HepG2 (cell line): ENCODE measurements at regions not wholly inside any gene's neighbourhood (a gene's known extent, or its start where the extent isn't known, plus 50 kb on each side); places are given as distances from the start of the nearest gene placed in this dataset.

ENCODE experiments used
- ATAC-seq: fragments of 200-7000 bp; cut with Tn5 transposase; 3 replicates; pipeline ENCODE4 v1.9.1; 2020; ENCODE audit warnings: mild to moderate bottlenecking, moderate library complexity
- BruUV-seq: library from RNA; stranded (reverse); fragments of 400-500 nt; replicated peaks from 2 replicates; lab custom pipeline; 2021; lab: Mats Ljungman, UMichigan
- CTCF ChIA-PET: fragments of 300-600 bp; formaldehyde crosslinking; extraction: SDS; loops from one replicate; lab custom pipeline; 2021; ENCODE audit warnings: low total read pairs, inconsistent platforms, low intra/inter-chr PET ratio; lab: Yijun Ruan, JAX
- POLR2A ChIA-PET: fragments of 350-600 bp; sonication (Branson Sonifier 250); formaldehyde crosslinking; loops from one replicate; lab custom pipeline; 2020; ENCODE audit warnings: antibody characterized with exemption, inconsistent platforms; lab: Yijun Ruan, JAX
- DNase-seq: peaks from one replicate; pipeline ENCODE4 v3.0.0-alpha.2; 2015; ENCODE audit warnings: low spot score
- FAIRE-seq: peaks from 3 replicates; lab custom pipeline; 2011; peaks lifted over from hg19 to GRCh38; lab: Jason Lieb, UNC
- H2AFZ ChIP-seq: one replicate; pipeline ENCODE4 v1.6.1; 2011; ENCODE audit warnings: low read length, inconsistent platforms
- H3K27ac ChIP-seq: fragments of 300-600 bp; 3 replicates; pipeline ENCODE4 v1.8.0; 2011; ENCODE audit warnings: mixed run types, mild to moderate bottlenecking, mixed read lengths, low read length, inconsistent platforms; ENCODE audit not compliant: insufficient read depth; ENCODE audit errors: extremely low read length
- H3K27me3 ChIP-seq, 2 experiments: fragments of 200-600 bp in 1 of 2; 2 replicates in 1 of 2; 3 replicates in 1 of 2; pipeline versions ENCODE4 v1.6.0 to v1.8.0; 2011; ENCODE audit warnings: low read length in 2 of 2, mild to moderate bottlenecking in 2 of 2, moderate library complexity in 2 of 2, inconsistent platforms in 1 of 2; ENCODE audit not compliant: insufficient read depth in 2 of 2, control insufficient read depth in 1 of 2
- H3K36me3 ChIP-seq, 2 experiments: fragments of 200-600 bp in 1 of 2; replicated peaks in 1 of 2; 2 replicates in 1 of 2; 3 replicates in 1 of 2; pipeline versions ENCODE4 v1.5.1 to v1.8.0; 2011; ENCODE audit warnings: low read length in 2 of 2, inconsistent platforms in 1 of 2; ENCODE audit not compliant: insufficient read depth in 2 of 2, control insufficient read depth in 1 of 2
- H3K4me1 ChIP-seq: 2 replicates; pipeline ENCODE4 v1.5.1; 2012; ENCODE audit warnings: low read length, inconsistent platforms; ENCODE audit not compliant: insufficient read depth
- H3K4me2 ChIP-seq: 2 replicates; pipeline ENCODE4 v1.6.0; 2011; ENCODE audit warnings: low read depth, low read length, inconsistent platforms
- H3K4me3 ChIP-seq, 3 experiments: fragments of 200-600 bp in 1 of 3; sonication (generic), shearing (Covaris generic) in 1 of 3; replicated peaks in 1 of 3; 2 replicates each; pipeline ENCODE4 v1.5.1; 2011 to 2016; ENCODE audit warnings: low read length in 3 of 3, inconsistent platforms in 2 of 3, low read depth in 2 of 3, mild to moderate bottlenecking in 2 of 3, control low read depth in 1 of 3, mixed read lengths in 1 of 3; ENCODE audit not compliant: insufficient read depth in 1 of 3
- H3K79me2 ChIP-seq: one replicate; pipeline ENCODE4 v1.6.1; 2011; ENCODE audit warnings: low read length, inconsistent platforms; ENCODE audit not compliant: insufficient read depth
- H3K9ac ChIP-seq: 2 replicates; pipeline ENCODE4 v1.6.0; 2011; ENCODE audit warnings: mild to moderate bottlenecking, low read depth, low read length, inconsistent platforms; ENCODE audit not compliant: insufficient read depth
- H3K9me3 ChIP-seq: 2 replicates; pipeline ENCODE4 v1.5.1; 2012; ENCODE audit warnings: mild to moderate bottlenecking, low read length
- H4K20me1 ChIP-seq: 2 replicates; pipeline ENCODE4 v1.6.0; 2011; ENCODE audit warnings: inconsistent platforms, mild to moderate bottlenecking, low read length, moderate library complexity; ENCODE audit not compliant: insufficient read depth
- CCDC6 ChIP-seq: sonication (generic); formaldehyde crosslinking; IDR thresholded peaks from 2 replicates; pipeline ENCODE4 v1.8.1; 2022; ENCODE audit warnings: mild to moderate bottlenecking, missing genetic modification reagents, moderate library complexity
- CENPX ChIP-seq: sonication (generic); formaldehyde crosslinking; IDR thresholded peaks from 2 replicates; pipeline ENCODE4 v1.9.0; 2021; ENCODE audit warnings: mild to moderate bottlenecking, missing genetic modification reagents, moderate library complexity
- CREB1 ChIP-seq, 2 experiments: fragments of 450-650 bp in 1 of 2; IDR thresholded peaks; 2 replicates each; pipeline ENCODE4 v1.6.1; 2016 to 2017; ENCODE audit warnings: control low read depth in 1 of 2, mild to moderate bottlenecking in 1 of 2, missing compliant biosample characterization in 1 of 2, missing genetic modification characterization in 1 of 2
- EP300 ChIP-seq, 3 experiments: sonication (generic) in 1 of 3; formaldehyde crosslinking in 1 of 3; IDR thresholded peaks; 2 replicates each; pipeline versions ENCODE4 v1.5.1 to v1.6.1; 2011 to 2020; ENCODE audit warnings: low read depth in 2 of 3, low read length in 2 of 3, borderline replicate concordance in 1 of 3, improper control_type of control experiment in 1 of 3, mild to moderate bottlenecking in 1 of 3, missing genetic modification reagents in 1 of 3, moderate library complexity in 1 of 3
- FOXA3 ChIP-seq: IDR thresholded peaks from 2 replicates; pipeline ENCODE4 v1.6.1; 2016; ENCODE audit warnings: missing genetic modification reagents, missing compliant biosample characterization
- HIVEP1 ChIP-seq: sonication (generic); formaldehyde crosslinking; IDR thresholded peaks from 2 replicates; pipeline ENCODE4 v1.4.0; 2020; ENCODE audit warnings: mild to moderate bottlenecking, missing genetic modification reagents
- NBN ChIP-seq: fragments of 450-650 bp; conservative IDR thresholded peaks from 2 replicates; pipeline ENCODE4 v1.6.1; 2017
- NFE2L2 ChIP-seq: fragments of 150-350 bp; IDR thresholded peaks from 2 replicates; pipeline ENCODE4 v1.6.1; 2014; ENCODE audit warnings: low read length
- PLRG1 ChIP-seq: fragments of 450-650 bp; conservative IDR thresholded peaks from 2 replicates; pipeline ENCODE4 v1.6.1; 2016
- RBM22 ChIP-seq: fragments of 200-400 bp; formaldehyde crosslinking; optimal IDR thresholded peaks from 2 replicates; pipeline ENCODE3; 2017; ENCODE audit warnings: mild to moderate bottlenecking, low read length, moderate library complexity
- SCMH1 ChIP-seq: sonication (generic); formaldehyde crosslinking; IDR thresholded peaks from 2 replicates; pipeline ENCODE4 v1.9.0; 2021; ENCODE audit warnings: missing genetic modification reagents, mild to moderate bottlenecking, borderline replicate concordance
- SOX13 ChIP-seq, 3 experiments: fragments of 450-650 bp in 1 of 3; sonication (generic) in 1 of 3; formaldehyde crosslinking in 1 of 3; IDR thresholded peaks in 2 of 3; conservative IDR thresholded peaks in 1 of 3; 2 replicates each; pipeline versions ENCODE4 v1.5.0 to v1.6.1; 2016 to 2020; ENCODE audit warnings: antibody characterized with exemption in 1 of 3, mild to moderate bottlenecking in 1 of 3, missing compliant biosample characterization in 1 of 3, missing genetic modification reagents in 1 of 3, moderate library complexity in 1 of 3
- TMF1 ChIP-seq: sonication (generic); formaldehyde crosslinking; IDR thresholded peaks from 2 replicates; pipeline ENCODE4 v1.8.1; 2022; ENCODE audit warnings: low read depth, missing genetic modification reagents
- YEATS2 ChIP-seq: sonication (generic); formaldehyde crosslinking; IDR thresholded peaks from 2 replicates; pipeline ENCODE4 v1.4.0; 2020; ENCODE audit warnings: missing genetic modification reagents, borderline replicate concordance
- ZMYM4 ChIP-seq: sonication (generic); formaldehyde crosslinking; IDR thresholded peaks from 2 replicates; pipeline ENCODE4 v1.8.1; 2023; ENCODE audit warnings: mild to moderate bottlenecking, missing genetic modification reagents
- ZNF512B ChIP-seq: sonication (generic); formaldehyde crosslinking; IDR thresholded peaks from 2 replicates; pipeline ENCODE4 v1.5.1; 2020; ENCODE audit warnings: missing genetic modification reagents, mild to moderate bottlenecking, borderline replicate concordance
- ZNF530 ChIP-seq: sonication (generic); formaldehyde crosslinking; IDR thresholded peaks from 2 replicates; pipeline ENCODE4 v1.5.0; 2020; ENCODE audit warnings: low read depth, mild to moderate bottlenecking, missing genetic modification reagents
- WGBS: methylation state at CpG from one replicate; pipeline ENCODE4 v1.1.6; 2017; ENCODE audit warnings: low lambda C conversion rate; 5-methylcytosine and 5-hydroxymethylcytosine counted together
- in situ Hi-C: cut with HindIII; loops from 2 replicates; pipeline ENCODE4 v1.10.0; 2017; ENCODE audit warnings: low pct_unique_long_range_greater_than_20kb; ENCODE audit not compliant: extremely low pct_ligation_motif_present
- intact Hi-C: fragments of 100-400 bp; cut with micrococcal nuclease; formaldehyde crosslinking; loops from one replicate; pipeline ENCODE4 v1.10.0; 2022; ENCODE audit not compliant: unreplicated experiment

GRCh38 chr7:12779947-12780346, 92.5 kb downstream of the ARL4A start:
- no peak overlapping the region for H3K9ac ChIP-seq
- H3K4me1 ChIP-seq = no peaks in the 10 kb centered on the region
- ChIA-PET POLR2A (no interaction called here), CTCF (no interaction called here)
- no peak overlapping the region for H3K4me3 ChIP-seq
- no peak overlapping the region for H2AFZ ChIP-seq
- in situ Hi-C loops = no loop called here
- H3K27ac ChIP-seq = no peak overlapping the region
- H4K20me1 ChIP-seq = no peaks in the 10 kb centered on the region
- 11% methylated on average over 3 of the region's 3 CpGs for WGBS
- H3K9me3 ChIP-seq = no peaks in the 10 kb centered on the region
- intact Hi-C loops = no loop called here
- FAIRE-seq (no peak), ATAC-seq (no peak), DNase-seq (no peak)
- no TSS peak for BruUV-seq
- no peaks in the 10 kb centered on the region for H3K27me3 ChIP-seq
- H3K36me3 ChIP-seq = no peaks in the 10 kb centered on the region
- H3K79me2 ChIP-seq = no peaks in the 10 kb centered on the region
- no peak overlapping the region for H3K4me2 ChIP-seq
- TF ChIP-seq TMF1 (CRISPR knock-in tag) (no peak), YEATS2 (no peak), CREB1 (IDR thresholded peaks at IDR 0.05) (0 out of 2 replicates have a peak, but pooled peaks have one; percentile 11), CREB1 (CRISPR knock-in tag; IDR thresholded peaks at IDR 0.05) (no peak)

- no peaks in the 10 kb centered on the region for H3K79me2 ChIP-seq
- DNase-seq (no peak), ATAC-seq (no peak), FAIRE-seq (no peak)
- H3K9ac ChIP-seq = no peak overlapping the region
- intact Hi-C loops = no loop called here
- H3K4me2 ChIP-seq = no peak overlapping the region
- in situ Hi-C loops = no loop called here
- no peaks in the 10 kb centered on the region for H3K4me1 ChIP-seq
- no peaks in the 10 kb centered on the region for H3K36me3 ChIP-seq
- 3% methylated on average over 1 of the region's 1 CpG for WGBS
- no peak overlapping the region for H3K27ac ChIP-seq
- H3K4me3 ChIP-seq = no peak overlapping the region
- no peak overlapping the region for H2AFZ ChIP-seq
- ChIA-PET POLR2A (no interaction called here), CTCF (no interaction called here)
- BruUV-seq = no TSS peak
- H3K9me3 ChIP-seq = no peaks in the 10 kb centered on the region
- H3K27me3 ChIP-seq = no peaks in the 10 kb centered on the region
- H4K20me1 ChIP-seq = no peaks in the 10 kb centered on the region
- no peak for TF ChIP-seq NBN
- TF ChIP-seq CENPX (CRISPR knock-in tag) = no peak
- TF ChIP-seq FOXA3 (CRISPR knock-in tag) = no peak
- TF ChIP-seq EP300 (IDR thresholded peaks at IDR 0.05; ENCODE audit: low read depth in 2 of 2, low read length in 2 of 2) = no peak
- TF ChIP-seq EP300 (CRISPR knock-in tag; IDR thresholded peaks at IDR 0.05; ENCODE audit: borderline replicate concordance) = no peak
- TF ChIP-seq HIVEP1 = no peak
- TF ChIP-seq ZMYM4 (CRISPR knock-in tag) = no peak
- no peak for TF ChIP-seq PLRG1
- no peak for TF ChIP-seq SCMH1
- TF ChIP-seq CCDC6 = no peak
- TF ChIP-seq RBM22 = no peak
- TF ChIP-seq SOX13 (IDR thresholded peaks at IDR 0.05) = no peak
- TF ChIP-seq SOX13 (CRISPR knock-in tag; conservative IDR thresholded peaks at IDR 0.05 in 1 of 2, IDR thresholded peaks at IDR 0.05 in 1 of 2) = no peak
- no peak for TF ChIP-seq NFE2L2
- no peak for TF ChIP-seq ZNF512B
- TF ChIP-seq ZNF530 (CRISPR knock-in tag) = no peak
These were observed 96.1 kb downstream of the ARL4A start for GRCh38 chr7:12783421-12784095.
